ENCODE measurements at regions not wholly inside any gene's neighbourhood (a gene's known extent, or its start where the extent isn't known, plus 50 kb on each side); places are given as distances from the start of the nearest gene placed in this dataset.

DNA sequence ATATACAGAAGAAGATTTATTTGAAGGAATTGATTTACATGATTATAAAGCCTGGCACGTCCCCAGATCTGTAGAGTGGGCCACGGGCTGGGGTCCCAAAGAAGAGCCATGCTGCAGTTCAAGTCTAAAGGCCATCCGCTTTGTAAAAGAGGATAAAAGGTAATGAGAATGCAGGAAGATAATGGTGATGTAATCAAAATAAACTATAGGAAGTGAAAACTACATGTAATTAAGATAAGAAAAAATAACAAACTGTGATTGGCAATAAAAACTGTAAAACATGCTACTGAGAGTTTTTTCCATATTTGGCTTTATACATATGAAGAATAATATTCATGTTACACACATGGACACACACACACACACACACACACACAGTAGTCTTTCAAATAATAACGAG is 59.0 kb upstream of the TMEFF2 start:
- no peaks in the 10 kb centered on the region for H3K36me3 ChIP-seq (ENCODE audit: control insufficient read depth in 1 of 2, insufficient read depth in 2 of 2, low read length in 2 of 2)
- no peak overlapping the region for H3K4me3 ChIP-seq (replicated peaks in 1 of 2; ENCODE audit: low read depth in 1 of 2, low read length in 2 of 2)
- BruUV-seq (replicated peaks) = no TSS peak
- H4K20me1 ChIP-seq (ENCODE audit: insufficient read depth) = no peaks in the 10 kb centered on the region
- ChIA-PET RAD21 (ENCODE audit: low non-redundant PET in 1 of 2, low total read pairs in 2 of 2, uncharacterized antibody in 2 of 2, unreplicated experiment in 2 of 2) (no interaction called here), POLR2A (no interaction called here), CTCF (no interaction called here)
- H3K27ac ChIP-seq (ENCODE audit: low read depth, low read length) = no peak overlapping the region
- H3K9ac ChIP-seq (ENCODE audit: low read length) = no peak overlapping the region
- no peak for ATAC-seq
- H2AFZ ChIP-seq (ENCODE audit: low read depth, low read length, poor library complexity, severe bottlenecking) = no peak overlapping the region
- DNase-seq (ENCODE audit: low read depth, low spot score) = no peak
- no peaks in the 10 kb centered on the region for H3K9me2 ChIP-seq (ENCODE audit: insufficient read depth)
- no peaks in the 10 kb centered on the region for H3K79me2 ChIP-seq (ENCODE audit: insufficient read depth, low read length)
- H3K4me2 ChIP-seq (ENCODE audit: low read length) = no peak overlapping the region
- no peak for TF ChIP-seq POLR2AphosphoS5 (IDR thresholded peaks at IDR 0.05; ENCODE audit: low read depth, low read length)
- TF ChIP-seq, protein P1, sequence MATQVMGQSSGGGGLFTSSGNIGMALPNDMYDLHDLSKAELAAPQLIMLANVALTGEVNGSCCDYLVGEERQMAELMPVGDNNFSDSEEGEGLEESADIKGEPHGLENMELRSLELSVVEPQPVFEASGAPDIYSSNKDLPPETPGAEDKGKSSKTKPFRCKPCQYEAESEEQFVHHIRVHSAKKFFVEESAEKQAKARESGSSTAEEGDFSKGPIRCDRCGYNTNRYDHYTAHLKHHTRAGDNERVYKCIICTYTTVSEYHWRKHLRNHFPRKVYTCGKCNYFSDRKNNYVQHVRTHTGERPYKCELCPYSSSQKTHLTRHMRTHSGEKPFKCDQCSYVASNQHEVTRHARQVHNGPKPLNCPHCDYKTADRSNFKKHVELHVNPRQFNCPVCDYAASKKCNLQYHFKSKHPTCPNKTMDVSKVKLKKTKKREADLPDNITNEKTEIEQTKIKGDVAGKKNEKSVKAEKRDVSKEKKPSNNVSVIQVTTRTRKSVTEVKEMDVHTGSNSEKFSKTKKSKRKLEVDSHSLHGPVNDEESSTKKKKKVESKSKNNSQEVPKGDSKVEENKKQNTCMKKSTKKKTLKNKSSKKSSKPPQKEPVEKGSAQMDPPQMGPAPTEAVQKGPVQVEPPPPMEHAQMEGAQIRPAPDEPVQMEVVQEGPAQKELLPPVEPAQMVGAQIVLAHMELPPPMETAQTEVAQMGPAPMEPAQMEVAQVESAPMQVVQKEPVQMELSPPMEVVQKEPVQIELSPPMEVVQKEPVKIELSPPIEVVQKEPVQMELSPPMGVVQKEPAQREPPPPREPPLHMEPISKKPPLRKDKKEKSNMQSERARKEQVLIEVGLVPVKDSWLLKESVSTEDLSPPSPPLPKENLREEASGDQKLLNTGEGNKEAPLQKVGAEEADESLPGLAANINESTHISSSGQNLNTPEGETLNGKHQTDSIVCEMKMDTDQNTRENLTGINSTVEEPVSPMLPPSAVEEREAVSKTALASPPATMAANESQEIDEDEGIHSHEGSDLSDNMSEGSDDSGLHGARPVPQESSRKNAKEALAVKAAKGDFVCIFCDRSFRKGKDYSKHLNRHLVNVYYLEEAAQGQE (IDR thresholded peaks at IDR 0.05; ENCODE audit: low read depth) = no peak
- no peak for TF ChIP-seq ZNF274 (IDR thresholded peaks at IDR 0.05; ENCODE audit: low read depth, low read length)
- no peak for TF ChIP-seq ELF1 (IDR thresholded peaks at IDR 0.05; ENCODE audit: borderline replicate concordance, low read depth)
- no peaks in the 10 kb centered on the region for H3K27me3 ChIP-seq (ENCODE audit: insufficient read depth, low read length)
- no peaks in the 10 kb centered on the region for H3K9me3 ChIP-seq (ENCODE audit: control insufficient read depth in 1 of 2, insufficient read depth in 1 of 2, low read depth in 1 of 2, low read length in 2 of 2)
- H3K4me1 ChIP-seq (ENCODE audit: control insufficient read depth in 1 of 2, insufficient read depth in 2 of 2, low read length in 2 of 2) = no peaks in the 10 kb centered on the region
- intact Hi-C loops (cut with micrococcal nuclease) = no loop called here

DNA sequence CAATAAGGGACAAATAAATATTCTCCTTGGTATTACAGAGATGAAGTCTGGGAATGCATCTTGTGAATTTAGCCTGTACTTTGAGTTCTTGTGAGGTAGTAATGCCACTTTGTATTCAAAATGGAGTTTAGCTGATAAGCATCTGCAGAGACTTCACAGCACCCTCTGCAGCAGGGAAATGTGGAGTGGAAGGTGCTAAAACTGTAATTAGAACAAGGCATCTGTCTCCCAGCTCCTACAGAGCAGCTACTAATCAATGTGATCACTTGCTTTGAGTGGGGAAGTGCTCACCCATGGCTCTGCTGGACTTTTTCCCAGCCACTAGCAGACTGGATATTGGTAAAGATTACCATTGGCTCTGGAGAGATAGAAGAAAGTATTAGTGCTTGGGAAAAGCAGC is 56.2 kb upstream of the TMEFF2 start:
- ChIA-PET RAD21 (ENCODE audit: low non-redundant PET in 1 of 2, low total read pairs in 2 of 2, uncharacterized antibody in 2 of 2, unreplicated experiment in 2 of 2) (no interaction called here), POLR2A (no interaction called here), CTCF (no interaction called here)
- Histone ChIP-seq H3K9ac (ENCODE audit: low read length) (no peak overlapping the region), H3K27me3 (ENCODE audit: insufficient read depth, low read length) (no peaks in the 10 kb centered on the region), H3K79me2 (ENCODE audit: insufficient read depth, low read length) (no peaks in the 10 kb centered on the region), H3K9me3 (ENCODE audit: control insufficient read depth in 1 of 2, insufficient read depth in 1 of 2, low read depth in 1 of 2, low read length in 2 of 2) (no peaks in the 10 kb centered on the region), H3K4me1 (ENCODE audit: control insufficient read depth in 1 of 2, insufficient read depth in 2 of 2, low read length in 2 of 2) (no peaks in the 10 kb centered on the region), H3K9me2 (ENCODE audit: insufficient read depth) (no peaks in the 10 kb centered on the region), H3K36me3 (ENCODE audit: control insufficient read depth in 1 of 2, insufficient read depth in 2 of 2, low read length in 2 of 2) (no peaks in the 10 kb centered on the region), H3K27ac (ENCODE audit: low read depth, low read length) (no peak overlapping the region), H4K20me1 (ENCODE audit: insufficient read depth) (no peaks in the 10 kb centered on the region), H2AFZ (ENCODE audit: low read depth, low read length, poor library complexity, severe bottlenecking) (no peak overlapping the region), H3K4me3 (replicated peaks in 1 of 2; ENCODE audit: low read depth in 1 of 2, low read length in 2 of 2) (no peak overlapping the region), H3K4me2 (ENCODE audit: low read length) (no peak overlapping the region)
- intact Hi-C loops (cut with micrococcal nuclease) = no loop called here
- no peak for TF ChIP-seq RAD21 (IDR thresholded peaks at IDR 0.05; ENCODE audit: low read depth)
- no peak for TF ChIP-seq ELF1 (IDR thresholded peaks at IDR 0.05; ENCODE audit: borderline replicate concordance, low read depth)
- TF ChIP-seq, protein P2, sequence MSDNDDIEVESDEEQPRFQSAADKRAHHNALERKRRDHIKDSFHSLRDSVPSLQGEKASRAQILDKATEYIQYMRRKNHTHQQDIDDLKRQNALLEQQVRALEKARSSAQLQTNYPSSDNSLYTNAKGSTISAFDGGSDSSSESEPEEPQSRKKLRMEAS (IDR thresholded peaks at IDR 0.05) = no peak
- no peak for TF ChIP-seq EZH2phosphoT487 (IDR thresholded peaks at IDR 0.05; ENCODE audit: borderline replicate concordance)
- TF ChIP-seq ZFX (IDR thresholded peaks at IDR 0.05) = no peak
- TF ChIP-seq FOSL1 (IDR thresholded peaks at IDR 0.05; ENCODE audit: low read depth) = no peak
- TF ChIP-seq SIN3A (IDR thresholded peaks at IDR 0.05; ENCODE audit: low read depth) = no peak
- BruUV-seq (replicated peaks) = no TSS peak
- ATAC-seq = no peak
- DNase-seq (ENCODE audit: low read depth, low spot score) = no peak

Measured in HCT116 (cell line).